ENCODE measurements at regions not wholly inside any gene's neighbourhood (a gene's known extent, or its start where the extent isn't known, plus 50 kb on each side); places are given as distances from the start of the nearest gene placed in this dataset.

DNA sequence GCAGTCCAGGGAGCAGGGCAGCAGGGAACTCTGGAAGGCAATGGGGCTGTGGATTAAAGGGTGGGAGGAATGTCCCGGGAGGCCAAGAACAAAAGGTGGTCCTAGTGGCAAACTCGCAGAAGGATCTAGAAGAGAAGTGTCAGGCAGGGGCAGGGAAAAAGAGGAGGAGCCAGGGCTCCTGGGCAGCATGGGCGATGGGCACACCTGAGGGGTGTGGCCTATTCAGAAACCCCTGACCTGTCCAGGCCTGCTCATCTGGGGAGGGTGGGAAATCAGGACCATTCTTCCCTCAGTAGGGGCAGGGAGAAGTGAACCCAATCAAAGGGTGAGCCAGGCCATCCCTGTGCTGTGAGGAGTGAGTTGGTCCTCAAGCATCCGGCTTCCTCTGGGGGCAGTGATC is 108.6 kb downstream of the TRIM29 start:
- Mint-ChIP-seq H3K9me3 (ENCODE audit: unreplicated experiment) (peaks cover 11% of the 10 kb centered on the region), H3K4me3 (ENCODE audit: unreplicated experiment) (no peak overlapping the region), H3K36me3 (ENCODE audit: low read depth, unreplicated experiment) (peaks cover 7% of the 10 kb centered on the region), H3K27ac (ENCODE audit: unreplicated experiment) (no peak overlapping the region), H3K27me3 (ENCODE audit: low read depth, unreplicated experiment) (peaks cover 49% of the 10 kb centered on the region), H3K4me1 (ENCODE audit: low read depth, unreplicated experiment) (peaks cover 10% of the 10 kb centered on the region)
- Histone ChIP-seq H3K27ac (ENCODE audit: low read depth, low read length) (no peak overlapping the region), H3K27me3 (ENCODE audit: insufficient read depth, low read length) (peaks cover 2% of the 10 kb centered on the region), H3K4me3 (ENCODE audit: insufficient read depth, low read depth, low read length) (no peak overlapping the region), H2AFZ (ENCODE audit: low read depth, low read length) (no peak overlapping the region), H3K4me1 (ENCODE audit: insufficient read depth, low read length) (no peaks in the 10 kb centered on the region), H3K4me2 (ENCODE audit: low read length) (no peak overlapping the region), H3K36me3 (ENCODE audit: insufficient read depth, low read length) (no peaks in the 10 kb centered on the region), H3K9me3 (ENCODE audit: insufficient read depth, low read depth, low read length) (peaks cover 7% of the 10 kb centered on the region), H3K79me2 (ENCODE audit: insufficient read depth, low read length) (no peaks in the 10 kb centered on the region), H3K9ac (ENCODE audit: low read length) (no peak overlapping the region), H4K20me1 (ENCODE audit: insufficient read depth, low read length) (no peaks in the 10 kb centered on the region)
- no peak for DNase-seq (ENCODE audit: low read depth)
- FAIRE-seq, result no peak
- no peak for TF ChIP-seq EZH2 (IDR thresholded peaks at IDR 0.05; ENCODE audit: insufficient read depth, low read length)
- TF ChIP-seq, protein P1, sequence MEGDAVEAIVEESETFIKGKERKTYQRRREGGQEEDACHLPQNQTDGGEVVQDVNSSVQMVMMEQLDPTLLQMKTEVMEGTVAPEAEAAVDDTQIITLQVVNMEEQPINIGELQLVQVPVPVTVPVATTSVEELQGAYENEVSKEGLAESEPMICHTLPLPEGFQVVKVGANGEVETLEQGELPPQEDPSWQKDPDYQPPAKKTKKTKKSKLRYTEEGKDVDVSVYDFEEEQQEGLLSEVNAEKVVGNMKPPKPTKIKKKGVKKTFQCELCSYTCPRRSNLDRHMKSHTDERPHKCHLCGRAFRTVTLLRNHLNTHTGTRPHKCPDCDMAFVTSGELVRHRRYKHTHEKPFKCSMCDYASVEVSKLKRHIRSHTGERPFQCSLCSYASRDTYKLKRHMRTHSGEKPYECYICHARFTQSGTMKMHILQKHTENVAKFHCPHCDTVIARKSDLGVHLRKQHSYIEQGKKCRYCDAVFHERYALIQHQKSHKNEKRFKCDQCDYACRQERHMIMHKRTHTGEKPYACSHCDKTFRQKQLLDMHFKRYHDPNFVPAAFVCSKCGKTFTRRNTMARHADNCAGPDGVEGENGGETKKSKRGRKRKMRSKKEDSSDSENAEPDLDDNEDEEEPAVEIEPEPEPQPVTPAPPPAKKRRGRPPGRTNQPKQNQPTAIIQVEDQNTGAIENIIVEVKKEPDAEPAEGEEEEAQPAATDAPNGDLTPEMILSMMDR (IDR thresholded peaks at IDR 0.05; ENCODE audit: insufficient read depth, low read depth, low read length), result no peak

DNA sequence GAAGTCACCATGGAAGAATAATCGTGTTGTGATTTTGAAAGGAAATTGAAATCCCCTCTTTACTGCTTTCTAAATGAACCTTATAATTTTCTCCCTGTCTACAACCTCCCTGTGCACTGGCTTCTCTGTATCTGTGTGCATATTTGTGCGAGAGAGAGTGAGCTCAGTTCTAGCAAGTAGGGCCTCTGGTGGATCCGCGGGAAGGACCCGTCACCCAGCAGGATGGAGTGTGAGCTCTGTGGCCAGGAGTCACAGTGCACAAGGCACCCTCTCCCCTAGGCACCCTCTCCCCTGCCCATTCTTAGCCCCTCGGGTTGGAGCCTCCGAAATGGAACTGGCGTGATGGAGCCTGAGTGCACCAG is 109.0 kb downstream of the TRIM29 start:
- Mint-ChIP-seq H3K4me1 (ENCODE audit: low read depth, unreplicated experiment) (peaks cover 10% of the 10 kb centered on the region), H3K4me3 (ENCODE audit: unreplicated experiment) (no peak overlapping the region), H3K36me3 (ENCODE audit: low read depth, unreplicated experiment) (peaks cover 7% of the 10 kb centered on the region), H3K9me3 (ENCODE audit: unreplicated experiment) (peaks cover 11% of the 10 kb centered on the region), H3K27me3 (ENCODE audit: low read depth, unreplicated experiment) (peaks cover 47% of the 10 kb centered on the region), H3K27ac (ENCODE audit: unreplicated experiment) (no peak overlapping the region)
- no peak for DNase-seq (ENCODE audit: low read depth)
- H3K79me2 ChIP-seq (ENCODE audit: insufficient read depth, low read length), result no peaks in the 10 kb centered on the region
- peaks cover 7% of the 10 kb centered on the region for H3K9me3 ChIP-seq (ENCODE audit: insufficient read depth, low read depth, low read length)
- H3K4me1 ChIP-seq (ENCODE audit: insufficient read depth, low read length), result no peaks in the 10 kb centered on the region
- H3K27me3 ChIP-seq (ENCODE audit: insufficient read depth, low read length), result peaks cover 4% of the 10 kb centered on the region
- H3K9ac ChIP-seq (ENCODE audit: low read length), result no peak overlapping the region
- no peaks in the 10 kb centered on the region for H4K20me1 ChIP-seq (ENCODE audit: insufficient read depth, low read length)
- H3K4me2 ChIP-seq (ENCODE audit: low read length), result no peak overlapping the region
- no peak for FAIRE-seq
- no peaks in the 10 kb centered on the region for H3K36me3 ChIP-seq (ENCODE audit: insufficient read depth, low read length)
- H3K27ac ChIP-seq (ENCODE audit: low read depth, low read length), result no peak overlapping the region
- H3K4me3 ChIP-seq (ENCODE audit: insufficient read depth, low read depth, low read length), result no peak overlapping the region
- TF ChIP-seq EZH2 (IDR thresholded peaks at IDR 0.05; ENCODE audit: insufficient read depth, low read length), result no peak
- TF ChIP-seq, protein P1 (IDR thresholded peaks at IDR 0.05; ENCODE audit: insufficient read depth, low read depth, low read length), result no peak
- no peak overlapping the region for H2AFZ ChIP-seq (ENCODE audit: low read depth, low read length)

DNA sequence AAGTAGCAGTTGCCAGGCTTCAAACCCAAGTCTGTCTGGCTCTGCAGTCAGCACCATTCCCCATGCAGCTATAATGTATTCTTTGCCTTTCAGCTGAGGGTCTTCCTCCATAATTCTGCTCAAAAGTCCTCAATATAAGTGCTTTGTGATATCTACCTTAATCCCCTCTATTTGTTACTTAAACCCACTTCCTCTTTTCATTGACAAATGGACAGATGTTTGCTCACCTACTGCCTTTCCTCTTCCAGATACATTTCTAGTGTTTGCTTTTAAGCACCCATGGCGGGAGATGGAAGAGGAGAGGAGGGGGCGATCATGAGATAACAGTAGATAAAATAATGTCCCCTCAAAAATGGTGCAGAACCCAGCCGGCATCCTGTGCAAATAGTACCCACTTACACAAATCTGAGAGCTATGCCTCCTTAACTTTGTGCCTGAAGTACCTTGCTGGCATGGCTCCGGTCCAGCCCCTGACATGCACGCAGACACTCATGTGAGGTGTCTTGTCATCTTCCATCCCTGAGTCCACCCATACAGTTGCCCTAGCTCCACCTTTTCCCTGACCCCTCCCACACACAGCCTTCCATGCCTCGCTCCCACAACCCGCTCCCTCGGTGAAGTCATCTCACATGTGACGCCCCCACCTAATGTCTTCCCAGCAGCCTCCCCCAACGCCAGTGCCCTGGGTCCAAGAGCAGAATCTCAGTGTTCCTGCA is 109.6 kb downstream of the TRIM29 start:
- H3K27ac Mint-ChIP-seq (ENCODE audit: unreplicated experiment), result no peak overlapping the region
- no peak overlapping the region for H2AFZ ChIP-seq (ENCODE audit: low read depth, low read length)
- peaks cover 10% of the 10 kb centered on the region for H3K4me1 Mint-ChIP-seq (ENCODE audit: low read depth, unreplicated experiment)
- H3K9ac ChIP-seq (ENCODE audit: low read length), result no peak overlapping the region
- DNase-seq (ENCODE audit: low read depth) (no peak), FAIRE-seq (no peak)
- H3K4me1 ChIP-seq (ENCODE audit: insufficient read depth, low read length), result no peaks in the 10 kb centered on the region
- TF ChIP-seq EZH2 (IDR thresholded peaks at IDR 0.05; ENCODE audit: insufficient read depth, low read length), result no peak
- TF ChIP-seq, protein P1 (IDR thresholded peaks at IDR 0.05; ENCODE audit: insufficient read depth, low read depth, low read length), result no peak
- H3K27me3 ChIP-seq (ENCODE audit: insufficient read depth, low read length), result peaks cover 6% of the 10 kb centered on the region
- no peaks in the 10 kb centered on the region for H4K20me1 ChIP-seq (ENCODE audit: insufficient read depth, low read length)
- no peaks in the 10 kb centered on the region for H3K36me3 ChIP-seq (ENCODE audit: insufficient read depth, low read length)
- peaks cover 11% of the 10 kb centered on the region for H3K9me3 Mint-ChIP-seq (ENCODE audit: unreplicated experiment)
- H3K27ac ChIP-seq (ENCODE audit: low read depth, low read length), result no peak overlapping the region
- no peak overlapping the region for H3K4me3 Mint-ChIP-seq (ENCODE audit: unreplicated experiment)
- H3K27me3 Mint-ChIP-seq (ENCODE audit: low read depth, unreplicated experiment), result peaks cover 45% of the 10 kb centered on the region
- H3K4me2 ChIP-seq (ENCODE audit: low read length), result no peak overlapping the region
- H3K9me3 ChIP-seq (ENCODE audit: insufficient read depth, low read depth, low read length), result peaks cover 7% of the 10 kb centered on the region
- no peak overlapping the region for H3K4me3 ChIP-seq (ENCODE audit: insufficient read depth, low read depth, low read length)
- no peaks in the 10 kb centered on the region for H3K79me2 ChIP-seq (ENCODE audit: insufficient read depth, low read length)
- peaks cover 7% of the 10 kb centered on the region for H3K36me3 Mint-ChIP-seq (ENCODE audit: low read depth, unreplicated experiment)

Measured in astrocyte (in vitro differentiated cells and primary cell).